GM21381 (cell line): ENCODE measurements at regions not wholly inside any gene's neighbourhood (a gene's known extent, or its start where the extent isn't known, plus 50 kb on each side); places are given as distances from the start of the nearest gene placed in this dataset.
"Not testable (repeated sequence)": the region's sequence is repeated elsewhere in the genome, so short reads cannot be mapped to it uniquely, and the experiment has no call there.

Experiments
- ATAC-seq: cut with Tn5 transposase; IDR thresholded peaks from one replicate; pipeline ENCODE4 v1.9.1; 2021; ENCODE audit warnings: mild to moderate bottlenecking, moderate library complexity; ENCODE audit not compliant: unreplicated experiment

GRCh38 chr4:19539201-19539600 lies 712.5 kb upstream of the SLIT2 start:
- no peak for ATAC-seq

DNA sequence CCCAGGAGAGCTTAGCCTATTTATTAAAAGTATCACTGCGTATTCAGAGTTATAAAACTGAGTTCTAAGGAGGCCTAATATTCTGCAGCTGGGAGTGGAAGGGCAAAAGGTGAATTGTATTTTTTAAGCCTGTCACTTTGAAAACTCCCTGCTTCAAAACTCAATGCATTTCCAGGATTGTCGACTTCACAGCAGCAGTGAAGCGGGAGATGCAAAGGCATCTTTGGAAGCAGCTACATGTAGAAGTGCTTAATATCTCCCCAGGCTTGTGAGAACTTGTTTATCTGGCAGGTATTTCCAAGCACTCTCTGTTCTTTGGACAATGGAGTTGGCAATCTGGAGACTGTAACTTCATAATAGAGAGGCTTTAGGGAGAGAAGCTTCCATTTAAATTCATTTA lies 717.5 kb upstream of the SLIT2 start:
- ATAC-seq: no peak

GRCh38 chr4:19531906-19532848 lies 719.5 kb upstream of the SLIT2 start:
- no peak for ATAC-seq

- no peak for ATAC-seq
Measured at GRCh38 chr4:19523964-19524363, 727.7 kb upstream of the SLIT2 start.

- ATAC-seq: no peak
Measured at GRCh38 chr4:19522966-19523365, 728.7 kb upstream of the SLIT2 start.

DNA sequence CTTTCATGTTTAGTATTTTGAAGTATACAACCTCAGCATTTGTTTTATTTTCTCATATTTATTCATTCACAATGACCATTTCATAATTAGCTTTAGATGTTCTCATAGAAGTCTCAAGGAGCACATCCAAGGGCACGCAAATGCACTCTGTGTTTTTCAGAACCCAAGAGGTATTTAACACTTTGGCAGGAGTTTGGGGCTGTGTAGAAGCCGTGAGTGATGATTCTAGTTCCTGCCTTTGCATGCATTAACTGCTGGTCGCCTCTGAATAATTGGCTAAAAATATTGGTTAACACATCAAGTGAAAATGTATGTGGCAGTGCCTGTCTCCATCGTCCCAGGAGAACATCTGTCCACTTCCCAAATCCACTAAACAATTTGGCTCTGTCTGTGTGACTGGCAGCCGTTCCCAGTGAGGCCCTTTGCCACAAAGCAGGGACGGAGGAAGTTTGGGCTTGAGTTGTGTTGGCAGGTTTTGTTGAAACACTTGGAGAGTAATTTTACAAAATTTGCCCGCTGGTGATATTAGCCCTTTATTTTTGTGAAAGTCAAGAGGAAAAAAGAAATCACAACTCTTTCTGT lies 730.7 kb upstream of the SLIT2 start:
- no peak for ATAC-seq

- no peak for ATAC-seq
Measured at GRCh38 chr4:19514276-19515070, 737.2 kb upstream of the SLIT2 start.

GRCh38 chr4:19512086-19512485 lies 739.6 kb upstream of the SLIT2 start:
- ATAC-seq: no peak

- ATAC-seq: no peak
Measured at GRCh38 chr4:19510993-19511392, 740.7 kb upstream of the SLIT2 start.

DNA sequence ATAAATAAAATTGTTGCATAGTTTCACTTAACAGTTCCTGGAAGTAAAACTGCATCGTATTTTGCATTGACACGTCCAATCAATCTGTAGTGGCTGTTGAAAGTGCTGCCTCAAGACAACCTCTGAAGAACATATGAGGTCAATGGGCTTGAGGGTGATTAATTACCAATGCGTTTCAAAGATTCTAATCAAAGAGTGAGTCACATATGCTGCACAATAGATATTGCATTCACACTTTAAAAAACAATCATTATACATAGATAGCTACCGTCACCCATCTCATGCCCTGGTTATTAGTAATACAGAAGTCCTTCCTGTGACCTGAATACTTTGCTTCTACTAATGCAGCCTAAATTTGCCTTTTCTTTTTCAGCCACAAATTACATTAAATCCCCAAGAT lies 743.3 kb upstream of the SLIT2 start:
- ATAC-seq: no peak

DNA sequence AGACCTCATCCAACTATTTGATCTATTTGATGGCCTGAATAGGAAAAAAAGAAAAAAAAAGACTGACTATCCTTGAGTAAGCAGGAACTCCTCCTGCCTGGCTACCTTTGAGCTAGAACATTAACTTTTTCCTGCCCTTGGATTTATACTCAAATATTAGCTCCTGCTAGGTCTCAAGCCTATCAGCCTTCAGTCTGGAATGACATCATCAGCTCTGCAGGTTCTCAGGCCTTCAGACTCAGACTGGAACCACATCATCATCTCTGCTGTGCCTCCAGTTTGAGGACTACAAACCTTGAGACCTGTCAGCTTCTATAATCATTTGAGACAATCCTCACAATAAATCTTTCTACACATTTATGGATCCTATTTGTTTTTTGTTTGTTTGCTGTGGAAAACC lies 754.0 kb upstream of the SLIT2 start:
- no peak for ATAC-seq

GRCh38 chr4:19496756-19497155 lies 754.9 kb upstream of the SLIT2 start:
- no peak for ATAC-seq

DNA sequence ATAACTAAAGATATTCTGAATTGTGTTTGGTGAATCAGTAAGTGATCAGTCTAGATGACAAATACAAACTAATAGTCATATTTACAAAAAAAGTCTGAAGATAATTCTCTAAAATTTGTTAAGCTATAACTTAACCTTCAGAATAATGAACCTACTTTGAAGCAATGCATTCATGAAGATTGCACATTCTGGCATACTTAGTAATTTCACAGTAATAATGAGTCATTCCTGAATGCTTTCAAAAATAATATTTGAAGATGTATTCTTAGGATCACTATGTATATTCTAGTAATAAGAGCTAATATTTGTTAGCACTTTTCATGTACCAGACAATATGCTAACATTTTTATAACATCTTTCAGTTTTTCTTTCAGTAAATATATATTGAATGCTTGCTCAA lies 756.7 kb upstream of the SLIT2 start:
- no peak for ATAC-seq

- no peak for ATAC-seq
Measured at GRCh38 chr4:19492606-19493005, 759.1 kb upstream of the SLIT2 start.

- ATAC-seq: no peak
Measured at GRCh38 chr4:19486400-19486799, 765.3 kb upstream of the SLIT2 start.

- no peak for ATAC-seq
Measured at GRCh38 chr4:19478791-19479190, 772.9 kb upstream of the SLIT2 start.

DNA sequence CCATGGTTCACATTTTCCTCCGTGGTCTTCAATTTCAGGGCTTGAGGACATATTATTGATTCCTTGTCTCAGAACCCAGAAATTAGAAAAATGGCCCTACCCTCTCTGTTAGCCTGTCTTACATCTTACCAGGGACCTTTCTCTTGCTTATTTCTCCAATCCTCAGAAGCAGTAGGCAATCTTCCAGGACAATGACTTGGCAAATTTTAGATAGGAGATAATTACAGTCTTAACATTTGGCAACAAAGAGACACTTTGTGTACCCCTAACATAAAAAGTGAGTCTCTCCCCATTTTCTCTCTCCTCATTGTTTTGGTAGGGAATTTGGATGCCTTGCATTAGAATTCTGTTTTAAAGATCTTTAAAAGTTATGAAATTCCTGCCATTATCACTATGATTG lies 778.1 kb upstream of the SLIT2 start:
- no peak for ATAC-seq

DNA sequence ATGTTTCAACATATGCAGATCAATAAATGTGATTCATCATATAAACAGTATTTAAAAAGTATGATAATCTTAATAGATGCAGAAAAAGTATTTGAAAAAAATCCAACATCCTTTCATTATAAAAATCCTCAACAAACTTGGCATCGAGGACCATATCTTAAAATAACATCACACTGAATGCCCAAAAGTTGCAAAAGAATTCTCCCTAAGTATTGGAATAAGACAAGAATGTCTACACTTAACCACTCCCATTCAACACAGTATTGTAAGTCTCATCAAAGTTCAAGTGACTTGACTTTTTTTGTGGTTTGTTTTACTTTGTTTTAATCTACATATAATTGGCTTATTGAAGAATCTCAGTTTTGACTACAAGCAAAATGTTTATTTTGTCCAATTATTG lies 779.0 kb upstream of the SLIT2 start:
- ATAC-seq: no peak

- ATAC-seq: not testable (repeated sequence)
Measured at GRCh38 chr4:19470001-19470400, 781.7 kb upstream of the SLIT2 start.

GRCh38 chr4:19462117-19462516 lies 789.6 kb upstream of the SLIT2 start:
- ATAC-seq: no peak

- no peak for ATAC-seq
Measured at GRCh38 chr4:19455850-19456602, 795.7 kb upstream of the SLIT2 start.
